ENCODE measurements at regions not wholly inside any gene's neighbourhood (a gene's known extent, or its start where the extent isn't known, plus 50 kb on each side); places are given as distances from the start of the nearest gene placed in this dataset.

DNA sequence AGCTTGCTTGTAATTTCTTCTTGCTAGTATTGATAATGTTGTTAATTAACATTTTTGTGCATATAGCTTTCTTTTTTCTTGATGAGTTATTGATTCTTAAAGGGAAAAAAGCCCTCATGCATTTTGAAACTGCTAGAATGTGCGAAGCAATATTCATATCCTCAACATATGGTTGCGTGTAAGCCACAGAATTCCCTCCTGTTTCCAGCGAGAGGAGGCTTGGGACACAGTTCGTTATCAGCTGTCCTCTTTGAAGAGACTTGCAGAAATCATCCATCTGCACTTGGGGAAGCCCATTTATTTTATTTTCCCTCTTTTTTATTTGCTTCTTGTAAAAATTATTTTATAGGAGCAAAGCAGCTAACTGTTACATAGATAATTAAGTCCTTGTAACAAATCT, 398.0 kb downstream of the ADRA2A start:
- Histone ChIP-seq H2AK9ac (replicated peaks; ENCODE audit: low read depth, low read length, poor library complexity) (no peak overlapping the region), H3K4ac (ENCODE audit: low read depth, low read length) (no peak overlapping the region), H3K14ac (replicated peaks; ENCODE audit: low read depth, low read length) (no peak overlapping the region), H3K9ac (ENCODE audit: low read depth, low read length) (no peak overlapping the region), H3K4me1 (ENCODE audit: control insufficient read depth, insufficient read depth, low read length) (no peaks in the 10 kb centered on the region), H3K36me3 (ENCODE audit: control insufficient read depth, insufficient read depth, low read length) (no peaks in the 10 kb centered on the region), H3K27me3 (ENCODE audit: control insufficient read depth, insufficient read depth, low read length) (no peaks in the 10 kb centered on the region), H4K91ac (ENCODE audit: insufficient read depth, low read depth, low read length) (no peak overlapping the region), H2BK5ac (ENCODE audit: low read depth, low read length, poor library complexity, severe bottlenecking) (no peak overlapping the region), H4K8ac (ENCODE audit: low read depth in 2 of 2, low read length in 2 of 2) (no peak overlapping the region), H2BK20ac (ENCODE audit: low read depth, low read length) (no peak overlapping the region), H2BK120ac (ENCODE audit: low read depth, low read length) (no peak overlapping the region), H2AK5ac (ENCODE audit: low read depth, low read length) (no peak overlapping the region), H4K20me1 (ENCODE audit: insufficient read depth, low read length) (no peaks in the 10 kb centered on the region), H3K18ac (ENCODE audit: low read depth, low read length) (no peak overlapping the region), H3K9me3 (ENCODE audit: control insufficient read depth, insufficient read depth, low read length) (peaks cover 25% of the 10 kb centered on the region), H3K23ac (ENCODE audit: low read depth, low read length) (no peak overlapping the region), H3K79me1 (ENCODE audit: low read depth in 1 of 2, low read length in 2 of 2) (no peaks in the 10 kb centered on the region), H2BK15ac (ENCODE audit: low read depth, low read length) (no peak overlapping the region), H3K4me3 (ENCODE audit: insufficient read depth, low read depth, low read length) (no peak overlapping the region), H3K56ac (ENCODE audit: extremely low read depth, insufficient read depth, low read length) (no peak overlapping the region), H3K9me1 (ENCODE audit: insufficient read depth, low read length) (no peaks in the 10 kb centered on the region), H2AFZ (replicated peaks; ENCODE audit: low read length, poor library complexity) (no peak overlapping the region), H3K27ac (ENCODE audit: insufficient read depth, low read length) (no peak overlapping the region), H3K4me2 (ENCODE audit: low read depth, low read length) (no peak overlapping the region), H4K5ac (ENCODE audit: low read depth, low read length) (no peak overlapping the region)
- intact Hi-C loops (cut with micrococcal nuclease) (no loop called here), in situ Hi-C loops (cut with MboI; ENCODE audit: low sequenced_read_pairs) (no loop called here), dilution Hi-C loops (cut with HindIII; ENCODE audit: low sequenced_read_pairs, unreplicated experiment) (no loop called here)
- CTCF ChIA-PET, result no interaction called here
- ATAC-seq (ENCODE audit: low read depth) (no peak), DNase-seq (no peak)
- no TSS peak for BruUV-seq (replicated peaks)
- TF ChIP-seq RAD21 (IDR thresholded peaks at IDR 0.05; ENCODE audit: low read length), result no peak
- TF ChIP-seq MXI1 (IDR thresholded peaks at IDR 0.05; ENCODE audit: borderline replicate concordance, low read depth, low read length), result no peak
- POLR2A ChIA-PET (ENCODE audit: unreplicated experiment), result no interaction called here
- WGBS, 2 experiments (ENCODE audit: extremely low coverage in 2 of 2, insufficient read length in 1 of 2), result no CpG with 5 or more reads among the region's 4 CpGs
